ENCODE measurements at regions not wholly inside any gene's neighbourhood (a gene's known extent, or its start where the extent isn't known, plus 50 kb on each side); places are given as distances from the start of the nearest gene placed in this dataset.

- TF ChIP-seq, protein P1, sequence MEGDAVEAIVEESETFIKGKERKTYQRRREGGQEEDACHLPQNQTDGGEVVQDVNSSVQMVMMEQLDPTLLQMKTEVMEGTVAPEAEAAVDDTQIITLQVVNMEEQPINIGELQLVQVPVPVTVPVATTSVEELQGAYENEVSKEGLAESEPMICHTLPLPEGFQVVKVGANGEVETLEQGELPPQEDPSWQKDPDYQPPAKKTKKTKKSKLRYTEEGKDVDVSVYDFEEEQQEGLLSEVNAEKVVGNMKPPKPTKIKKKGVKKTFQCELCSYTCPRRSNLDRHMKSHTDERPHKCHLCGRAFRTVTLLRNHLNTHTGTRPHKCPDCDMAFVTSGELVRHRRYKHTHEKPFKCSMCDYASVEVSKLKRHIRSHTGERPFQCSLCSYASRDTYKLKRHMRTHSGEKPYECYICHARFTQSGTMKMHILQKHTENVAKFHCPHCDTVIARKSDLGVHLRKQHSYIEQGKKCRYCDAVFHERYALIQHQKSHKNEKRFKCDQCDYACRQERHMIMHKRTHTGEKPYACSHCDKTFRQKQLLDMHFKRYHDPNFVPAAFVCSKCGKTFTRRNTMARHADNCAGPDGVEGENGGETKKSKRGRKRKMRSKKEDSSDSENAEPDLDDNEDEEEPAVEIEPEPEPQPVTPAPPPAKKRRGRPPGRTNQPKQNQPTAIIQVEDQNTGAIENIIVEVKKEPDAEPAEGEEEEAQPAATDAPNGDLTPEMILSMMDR (conservative IDR thresholded peaks at IDR 0.05; ENCODE audit: low read depth, low read length): no peak
- TF ChIP-seq EZH2 (IDR thresholded peaks at IDR 0.05; ENCODE audit: low read length, unreplicated experiment) (no peak), EZH2phosphoT487 (IDR thresholded peaks at IDR 0.05; ENCODE audit: borderline replicate concordance, low read length) (no peak)
Measured at GRCh38 chr9:108197899-108198298, 657.9 kb downstream of the ACTL7B start.
